GM04503 (cell line): ENCODE measurements at regions not wholly inside any gene's neighbourhood (a gene's known extent, or its start where the extent isn't known, plus 50 kb on each side); places are given as distances from the start of the nearest gene placed in this dataset.
"Not testable (repeated sequence)": the region's sequence is repeated elsewhere in the genome, so short reads cannot be mapped to it uniquely, and the experiment has no call there.

Experiments
- DNase-seq: peaks from one replicate; pipeline ENCODE4 v3.0.0-alpha.2; 2012; ENCODE audit warnings: low read depth

DNA sequence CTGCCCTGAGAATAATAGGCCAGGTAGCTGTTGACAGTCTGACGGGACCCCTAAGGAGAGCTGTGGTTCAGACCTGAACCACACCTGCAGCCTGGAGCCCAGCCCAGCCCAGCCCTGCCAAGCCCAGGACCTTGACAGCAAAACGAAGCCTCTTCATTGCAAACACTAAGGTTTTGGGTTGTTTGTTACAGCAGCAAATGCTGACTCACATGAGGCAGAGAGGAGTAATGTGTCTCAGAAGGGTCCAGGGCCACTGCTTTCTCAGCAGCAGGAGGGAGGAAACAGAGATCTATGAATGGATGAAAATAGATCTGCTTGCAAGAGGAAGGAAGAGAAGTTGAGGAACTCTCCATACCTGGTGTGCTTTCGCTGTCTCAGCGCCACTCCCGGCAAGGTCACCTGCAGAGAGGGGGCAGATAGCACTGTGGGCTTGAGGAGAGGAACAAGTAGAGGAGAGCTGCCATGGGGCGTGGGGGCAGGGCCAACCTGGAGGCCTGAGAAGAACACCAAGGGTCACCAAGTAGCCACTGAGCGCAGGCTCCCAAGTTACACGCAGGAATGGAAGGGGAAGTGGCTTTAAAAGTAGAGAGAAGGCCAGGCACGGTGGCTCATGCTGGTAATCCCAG is 127.2 kb downstream of the ZNF281 start:
- no peak for DNase-seq

- DNase-seq = no peak
Observed at GRCh38 chr1:200281201-200281835, 128.5 kb downstream of the ZNF281 start.

- DNase-seq = no peak
Observed at GRCh38 chr1:200279810-200280411, 129.9 kb downstream of the ZNF281 start.

GRCh38 chr1:200275816-200276453 is 133.9 kb downstream of the ZNF281 start:
- no peak for DNase-seq

GRCh38 chr1:200275415-200275814 is 134.4 kb downstream of the ZNF281 start:
- no peak for DNase-seq

- DNase-seq = no peak
Observed at GRCh38 chr1:200274116-200274515, 135.7 kb downstream of the ZNF281 start.

DNA sequence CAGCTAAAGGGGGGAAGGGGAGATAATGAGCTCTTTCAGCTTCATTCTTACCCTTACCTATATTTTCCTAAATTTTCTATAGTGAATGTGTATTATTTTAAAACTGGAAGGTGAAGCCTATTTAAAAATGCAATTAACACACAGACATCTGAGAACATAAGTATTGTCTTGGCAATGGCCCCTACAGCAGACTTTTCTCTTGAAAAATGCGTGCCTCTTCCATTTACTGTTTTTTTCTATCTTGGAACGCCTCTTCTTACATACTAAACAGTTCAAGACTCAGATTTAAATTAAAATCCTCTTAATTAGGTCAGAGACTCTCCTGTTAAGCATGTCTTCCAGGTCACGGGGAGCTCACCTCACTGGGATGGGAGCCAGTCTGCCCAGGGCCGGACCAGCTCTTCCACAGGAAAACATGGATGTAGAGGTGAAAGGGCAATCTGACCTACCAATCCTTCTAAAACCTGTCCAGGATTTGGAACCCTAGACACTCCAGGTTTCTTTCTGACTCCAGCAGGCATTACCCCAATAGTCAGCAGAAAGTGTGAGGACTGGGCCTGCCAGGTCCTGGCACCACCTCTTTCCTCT is 137.3 kb downstream of the ZNF281 start:
- DNase-seq = no peak

- DNase-seq = no peak
Observed at GRCh38 chr1:200269256-200269655, 140.6 kb downstream of the ZNF281 start.

DNA sequence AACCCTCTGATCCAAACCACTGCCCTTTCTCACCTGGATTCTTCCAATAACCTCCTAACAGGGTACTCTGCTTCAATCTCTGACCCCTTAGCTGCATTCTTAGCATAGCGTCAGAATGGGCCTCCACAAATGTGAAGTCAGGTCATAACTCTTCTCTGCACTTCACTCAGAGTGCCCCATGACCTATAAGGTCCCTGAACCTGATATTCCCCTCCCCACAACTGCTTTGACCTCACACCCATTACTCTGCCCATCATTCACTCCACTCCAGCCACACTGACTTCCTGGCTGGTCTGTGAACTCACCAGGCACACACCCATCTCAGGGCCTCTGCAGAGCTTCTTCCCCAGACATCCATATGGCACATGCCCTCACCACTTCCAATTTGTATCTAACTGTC is 141.9 kb downstream of the ZNF281 start:
- DNase-seq = no peak

DNA sequence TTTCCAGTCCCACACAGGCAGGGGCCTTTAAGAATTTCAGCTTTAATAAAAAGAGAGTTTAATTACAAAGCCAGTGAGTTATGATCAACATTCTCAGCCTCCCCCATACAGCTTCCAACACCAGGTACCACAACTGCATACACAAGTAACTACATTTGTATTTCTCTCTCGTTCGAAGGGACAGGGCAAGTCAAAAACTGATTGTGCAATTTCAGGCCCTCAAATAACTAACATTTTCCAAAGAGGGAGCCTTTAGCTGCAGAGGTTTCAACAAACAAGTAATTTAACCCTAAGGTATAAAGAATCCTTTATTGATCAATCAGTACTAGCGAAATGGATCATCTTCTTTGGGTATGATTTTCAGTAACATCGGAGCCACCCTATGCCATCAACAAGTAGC is 142.4 kb downstream of the ZNF281 start:
- no peak for DNase-seq

GRCh38 chr1:200266871-200267270 is 143.0 kb downstream of the ZNF281 start:
- no peak for DNase-seq

- DNase-seq = no peak
Observed at GRCh38 chr1:200265881-200266280, 144.0 kb downstream of the ZNF281 start.

DNA sequence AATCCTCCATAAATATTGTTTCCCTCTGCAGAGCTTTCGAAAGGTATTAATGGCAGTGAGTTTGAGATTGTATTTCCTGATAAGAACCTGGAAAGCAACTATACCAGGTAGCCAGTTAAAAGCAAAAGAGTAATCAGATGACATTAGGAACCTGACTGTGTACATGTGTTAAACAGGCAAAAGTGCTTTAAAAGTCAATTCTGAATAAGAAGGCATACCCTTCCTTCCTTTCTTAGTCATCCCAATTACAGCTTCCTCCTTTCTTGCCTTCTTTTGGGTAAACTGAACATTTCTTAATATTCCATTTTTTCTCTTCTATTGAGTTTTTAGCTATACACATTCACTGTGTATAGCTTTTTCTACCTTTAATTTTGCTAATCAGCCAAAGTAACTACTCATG is 144.7 kb downstream of the ZNF281 start:
- DNase-seq = no peak

- DNase-seq = no peak
Observed at GRCh38 chr1:200263203-200263602, 146.6 kb downstream of the ZNF281 start.

- no peak for DNase-seq
Observed at GRCh38 chr1:200262326-200262965, 147.4 kb downstream of the ZNF281 start.

DNA sequence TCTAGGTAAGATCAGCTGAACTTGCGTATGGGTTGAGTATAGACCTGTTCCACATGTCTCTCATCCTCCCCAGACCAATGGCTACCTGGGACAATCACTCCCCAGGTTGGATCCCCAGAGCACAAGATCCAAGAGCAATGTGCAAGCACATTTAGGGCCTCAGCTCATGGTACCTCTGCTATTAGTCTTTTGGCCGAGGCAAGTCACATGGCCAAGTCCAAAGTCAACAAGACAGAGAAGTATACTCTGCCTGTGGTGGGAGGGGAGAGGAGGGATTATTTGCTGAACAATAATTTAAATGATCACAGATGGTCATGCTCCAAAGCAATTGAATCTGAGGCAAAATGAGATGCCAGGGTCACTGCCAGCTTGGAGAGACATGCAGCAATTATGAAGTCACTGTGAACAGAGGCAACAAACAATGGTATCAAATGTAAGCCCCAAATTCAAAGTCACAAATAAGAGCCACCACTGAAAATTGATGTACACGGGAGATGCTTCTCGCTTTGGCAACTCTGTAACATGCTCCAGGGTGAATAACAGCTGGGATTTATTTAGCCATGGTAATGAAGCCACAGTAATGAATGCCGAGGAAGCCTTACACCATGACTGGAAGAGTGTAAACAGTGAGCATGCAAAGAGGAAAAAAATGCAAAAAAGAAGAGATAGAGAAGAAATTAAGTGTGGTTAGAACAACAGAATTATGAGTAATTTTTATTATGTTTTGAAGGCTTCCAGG is 149.1 kb downstream of the ZNF281 start:
- peak; percentile 43 for DNase-seq

DNA sequence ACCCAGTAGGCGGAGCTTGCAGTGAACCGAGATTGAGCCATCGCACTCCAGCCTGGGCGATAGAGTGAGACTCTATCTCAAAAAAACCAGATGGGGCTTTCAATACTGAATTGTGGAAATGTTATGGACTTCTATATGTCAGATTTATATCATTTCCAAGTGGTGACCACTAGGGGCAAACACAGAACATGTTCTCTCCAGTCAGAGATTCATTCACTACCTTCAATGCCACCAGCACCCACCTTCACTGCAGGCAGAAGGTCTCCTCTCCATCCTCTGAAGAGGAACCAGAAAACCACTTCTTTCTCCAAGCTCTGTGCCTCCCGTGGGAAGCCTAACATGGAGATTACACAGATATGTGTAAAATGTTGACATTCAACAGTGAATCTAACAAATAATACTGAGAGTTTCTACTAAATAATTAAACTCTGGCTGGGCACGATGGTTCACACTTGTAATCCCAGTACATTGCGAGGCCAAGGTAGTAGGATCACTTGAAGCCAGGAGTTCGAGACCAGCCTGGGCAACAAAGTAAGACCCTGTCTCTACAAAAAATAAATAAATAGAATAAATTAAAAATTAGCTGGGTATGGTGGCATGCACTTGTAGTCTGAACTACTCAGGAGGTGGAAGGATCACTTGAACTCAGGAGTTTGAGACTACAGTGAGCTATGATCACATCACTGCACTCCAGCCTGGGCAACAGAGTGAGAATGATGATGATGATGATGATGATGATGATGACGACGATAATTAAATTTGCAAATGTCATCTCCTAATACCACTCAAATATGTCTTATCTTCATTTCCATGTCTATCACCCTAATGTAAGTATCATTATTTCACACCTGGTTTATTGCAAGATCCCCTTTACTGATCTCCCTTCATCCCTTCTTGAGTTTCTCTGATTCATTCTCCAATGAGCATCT is 151.1 kb downstream of the ZNF281 start:
- DNase-seq = no peak

GRCh38 chr1:200257235-200257634 is 152.6 kb downstream of the ZNF281 start:
- no peak for DNase-seq

DNA sequence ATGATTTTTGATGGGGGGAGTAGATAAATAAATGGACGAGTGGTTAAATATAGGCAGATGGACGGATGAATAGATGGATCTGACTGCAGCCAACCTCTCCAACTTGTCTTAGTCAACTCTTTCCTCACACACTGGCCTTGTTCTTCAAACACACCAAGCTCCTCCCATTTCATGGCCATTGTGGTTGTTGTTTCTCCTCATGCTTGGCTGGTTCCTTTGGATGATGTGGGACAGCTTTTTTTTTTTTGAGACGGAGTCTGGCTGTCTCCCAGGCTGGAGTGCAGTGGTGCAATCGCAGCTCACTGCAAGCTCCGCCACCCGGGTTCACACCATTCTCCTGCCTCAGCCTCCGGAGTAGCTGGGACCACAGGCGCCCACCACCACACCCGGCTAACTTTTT is 155.2 kb downstream of the ZNF281 start:
- not testable (repeated sequence) for DNase-seq

DNA sequence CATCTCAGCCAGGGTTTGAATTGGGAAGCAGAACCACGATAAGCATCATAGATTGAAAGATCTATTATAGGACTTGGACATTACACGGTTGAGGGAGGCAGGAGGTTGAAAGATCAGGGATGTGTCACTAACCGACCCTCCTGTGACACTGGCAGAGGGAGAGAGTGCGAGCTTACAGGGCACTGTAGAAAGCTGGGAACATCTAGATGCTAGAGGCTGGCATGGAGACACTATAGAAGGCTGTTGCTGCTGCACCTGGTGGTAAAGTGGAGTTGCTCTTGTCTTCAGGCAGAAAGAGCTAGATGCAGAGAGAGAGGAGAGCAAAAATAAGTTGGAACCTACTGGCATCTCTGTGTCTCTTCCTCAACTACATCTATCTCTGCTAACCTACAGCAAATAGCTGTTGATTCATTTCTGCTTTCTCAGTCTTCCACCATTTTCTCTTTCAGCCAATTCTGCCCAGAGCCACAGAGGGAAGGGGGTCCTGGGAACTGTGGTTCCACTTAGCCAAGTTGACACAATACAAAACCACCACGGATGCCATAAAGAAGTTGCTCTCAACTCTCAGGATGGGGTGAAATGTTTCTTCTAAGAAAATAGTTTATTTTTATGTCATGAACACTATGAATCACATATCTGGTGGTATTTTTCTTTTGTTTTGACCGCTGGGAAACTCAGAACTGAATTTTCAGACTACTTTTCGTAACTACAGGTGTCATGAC is 155.9 kb downstream of the ZNF281 start:
- DNase-seq = no peak
